K562 (cell line): ENCODE measurements at regions not wholly inside any gene's neighbourhood (a gene's known extent, or its start where the extent isn't known, plus 50 kb on each side); places are given as distances from the start of the nearest gene placed in this dataset.

Source experiments
- ATAC-seq: fragments of 200-7000 bp; cut with Tn5 transposase; 3 replicates; pipeline ENCODE4 v1.9.1; 2020; ENCODE audit warnings: moderate library complexity
- BruUV-seq: library from RNA; stranded (reverse); fragments of 400-500 nt; replicated peaks from 2 replicates; lab custom pipeline; 2021; lab: Mats Ljungman, UMichigan
- CTCF ChIA-PET: fragments of 300-600 bp; formaldehyde crosslinking; extraction: SDS; loops from one replicate; lab custom pipeline; 2021; ENCODE audit warnings: low intra/inter-chr PET ratio; lab: Yijun Ruan, JAX
- POLR2A ChIA-PET: fragments of 300-600, 350-650 bp; sonication (Branson Sonifier 250); formaldehyde crosslinking; extraction: SDS; loops from one replicate; lab custom pipeline; 2021; ENCODE audit warnings: antibody characterized with exemption, inconsistent platforms; lab: Yijun Ruan, JAX
- DNase-seq, 4 experiments: peaks; one replicate each; pipeline versions ENCODE4 v3.0.0 to v3.0.0-alpha.2; 2011 to 2018; ENCODE audit warnings: low spot score in 3 of 4, mixed read lengths in 3 of 4; ENCODE audit errors: extremely low read depth in 1 of 4
- FAIRE-seq: peaks from 2 replicates; lab custom pipeline; 2011; peaks lifted over from hg19 to GRCh38; lab: Jason Lieb, UNC
- H2AFZ ChIP-seq: 2 replicates; pipeline ENCODE4 v1.6.0; 2011; ENCODE audit warnings: low read depth, low read length, control low read depth, inconsistent platforms
- H3K27ac ChIP-seq: fragments of 200-600 bp; 3 replicates; pipeline ENCODE4 v1.8.0; 2011; ENCODE audit warnings: low read depth, mild to moderate bottlenecking, control low read depth, inconsistent platforms, low read length, moderate library complexity, mixed read lengths; ENCODE audit errors: extremely low read depth
- H3K27me3 ChIP-seq, 2 experiments: fragments of 300-600 bp in 1 of 2; 2 replicates in 1 of 2; 3 replicates in 1 of 2; pipeline versions ENCODE4 v1.6.0 to v1.8.0; 2011; ENCODE audit warnings: inconsistent platforms in 2 of 2, low read length in 2 of 2, mild to moderate bottlenecking in 1 of 2, mixed read lengths in 1 of 2, moderate library complexity in 1 of 2; ENCODE audit not compliant: control insufficient read depth in 2 of 2, insufficient read depth in 2 of 2
- H3K36me3 ChIP-seq: fragments of 300-600 bp; 3 replicates; pipeline ENCODE4 v1.8.0; 2011; ENCODE audit warnings: mild to moderate bottlenecking, low read length, inconsistent platforms; ENCODE audit not compliant: control insufficient read depth, insufficient read depth
- H3K4me1 ChIP-seq, 2 experiments: fragments of 200-600 bp in 1 of 2; replicated peaks in 1 of 2; 2 replicates in 1 of 2; 3 replicates in 1 of 2; pipeline versions ENCODE4 v1.5.1 to v1.8.0; 2011; ENCODE audit warnings: inconsistent platforms in 2 of 2, low read length in 2 of 2, mild to moderate bottlenecking in 1 of 2, mixed read lengths in 1 of 2, moderate library complexity in 1 of 2; ENCODE audit not compliant: control insufficient read depth in 2 of 2, insufficient read depth in 2 of 2
- H3K4me2 ChIP-seq: 2 replicates; pipeline ENCODE4 v1.6.1; 2011; ENCODE audit warnings: low read length, control low read depth, inconsistent platforms, mixed read lengths; ENCODE audit not compliant: insufficient read depth
- H3K4me3 ChIP-seq: fragments of 200-600 bp; sonication (generic), shearing (Covaris generic); 2 replicates; pipeline ENCODE4 v1.5.1; 2016; ENCODE audit warnings: control low read depth, inconsistent platforms
- H3K79me2 ChIP-seq: fragments of 200-600 bp; 3 replicates; pipeline ENCODE4 v1.8.0; 2011; ENCODE audit warnings: low read length, inconsistent platforms; ENCODE audit not compliant: control insufficient read depth, insufficient read depth
- H3K9ac ChIP-seq, 2 experiments: 2 replicates each; pipeline versions ENCODE4 v1.6.0 to v1.6.1; 2011; ENCODE audit warnings: low read depth in 2 of 2, low read length in 2 of 2, control low read depth in 1 of 2, inconsistent platforms in 1 of 2, mild to moderate bottlenecking in 1 of 2, mixed read lengths in 1 of 2; ENCODE audit not compliant: insufficient read depth in 1 of 2
- H3K9me1 ChIP-seq: one replicate; pipeline ENCODE4 v1.6.0; 2011; ENCODE audit warnings: inconsistent platforms, mild to moderate bottlenecking, low read length, moderate library complexity; ENCODE audit not compliant: control insufficient read depth, insufficient read depth
- H3K9me3 ChIP-seq: replicated peaks from 2 replicates; pipeline ENCODE4 v1.5.1; 2011; ENCODE audit warnings: low read depth, low read length, inconsistent platforms; ENCODE audit not compliant: control insufficient read depth, insufficient read depth
- H4K20me1 ChIP-seq: replicated peaks from 2 replicates; pipeline ENCODE4 v1.6.1; 2011; ENCODE audit warnings: low read length, inconsistent platforms, mixed read lengths; ENCODE audit not compliant: control insufficient read depth, insufficient read depth
- ATF1 ChIP-seq, 2 experiments: fragments of 450-650 bp in 1 of 2; IDR thresholded peaks; 2 replicates each; pipeline ENCODE4 v1.6.1; 2016; ENCODE audit warnings: missing compliant biosample characterization in 1 of 2, missing genetic modification characterization in 1 of 2
- DDX20 ChIP-seq: fragments of 450-650 bp; IDR thresholded peaks from 2 replicates; pipeline ENCODE4 v1.6.1; 2016; ENCODE audit warnings: missing genetic modification characterization, low read depth, mild to moderate bottlenecking, missing compliant biosample characterization, moderate library complexity
- HDAC3 ChIP-seq: fragments of 450-650 bp; IDR thresholded peaks from 2 replicates; pipeline ENCODE4 v1.6.1; 2018; ENCODE audit warnings: borderline replicate concordance, mild to moderate bottlenecking, moderate library complexity; ENCODE audit not compliant: partially characterized antibody
- HNRNPUL1 ChIP-seq: fragments of 200-400 bp; formaldehyde crosslinking; IDR thresholded peaks from 2 replicates; pipeline ENCODE4 v1.6.1; 2017; ENCODE audit warnings: low read length
- MAFK ChIP-seq: IDR thresholded peaks from 2 replicates; pipeline ENCODE4 v1.6.1; 2011; ENCODE audit warnings: low read length, improper control_type of control experiment
- MNT ChIP-seq, 2 experiments: fragments of 450-650 bp; conservative IDR thresholded peaks; 2 replicates each; pipeline ENCODE4 v1.6.1; 2017; ENCODE audit warnings: mild to moderate bottlenecking in 2 of 2, moderate library complexity in 2 of 2
- NCOR1 ChIP-seq: fragments of 450-650 bp; IDR thresholded peaks from 2 replicates; pipeline ENCODE4 v1.6.1; 2016; ENCODE audit warnings: mild to moderate bottlenecking, moderate library complexity
- NFYB ChIP-seq: IDR thresholded peaks from 2 replicates; pipeline ENCODE4 v1.6.1; 2011; ENCODE audit warnings: mild to moderate bottlenecking, moderate library complexity; ENCODE audit not compliant: insufficient read length; ENCODE audit errors: extremely low read depth
- POLR3A ChIP-seq: IDR thresholded peaks from 2 replicates; pipeline ENCODE4 v1.6.1; 2011; ENCODE audit warnings: borderline replicate concordance, mild to moderate bottlenecking, moderate library complexity; ENCODE audit not compliant: insufficient read length, insufficient read depth; ENCODE audit errors: extremely low read depth
- SAP30 ChIP-seq: fragments of 200-600 bp; sonication (generic); IDR thresholded peaks from 2 replicates; pipeline ENCODE4 v1.6.1; 2012; ENCODE audit warnings: borderline replicate concordance, low read depth, mild to moderate bottlenecking, moderate library complexity, low read length, control low read depth, inconsistent platforms; ENCODE audit not compliant: insufficient read depth, poor library complexity, severe bottlenecking
- ZNF146 ChIP-seq: IDR thresholded peaks from one replicate; pipeline ENCODE4 v1.6.1; 2018; ENCODE audit warnings: missing compliant biosample characterization; ENCODE audit not compliant: unreplicated experiment
- ZNF3 ChIP-seq: fragments of 250-450 bp; sonication (Bioruptor Pico); IDR thresholded peaks from 2 replicates; pipeline ENCODE4 v1.5.0; 2021; ENCODE audit warnings: mild to moderate bottlenecking, moderate library complexity
- ZNF431 ChIP-seq: sonication (generic); formaldehyde crosslinking; IDR thresholded peaks from 2 replicates; pipeline ENCODE4 v1.8.0; 2022; ENCODE audit warnings: mild to moderate bottlenecking, missing genetic modification reagents
- ZNF436 ChIP-seq: fragments of 250-450, 450-650 bp; sonication (Bioruptor Pico); formaldehyde crosslinking; IDR thresholded peaks from 2 replicates; pipeline ENCODE4 v1.7.0; 2020; ENCODE audit warnings: mild to moderate bottlenecking
- ZNF717 ChIP-seq: fragments of 250-450 bp; sonication (Bioruptor Pico); IDR thresholded peaks from 2 replicates; pipeline ENCODE4 v1.5.0; 2021
- WGBS: fragments of 100-300 bp; shearing (Covaris generic); methylation state at CpG from one replicate; pipeline ENCODE4 v1.1.6; 2016; ENCODE audit warnings: low coverage, mixed read lengths; ENCODE audit not compliant: insufficient coverage; ENCODE audit errors: missing lambda C conversion rate; 5-methylcytosine and 5-hydroxymethylcytosine counted together
- in situ Hi-C: fragments of 300-500 bp; cut with MboI; formaldehyde crosslinking; loops from 4 replicates; pipeline ENCODE4 v1.15.0; 2018; ENCODE audit warnings: inconsistent platforms, mixed read lengths
- intact Hi-C: fragments of 100-400 bp; cut with micrococcal nuclease; formaldehyde crosslinking; loops from 2 replicates; pipeline ENCODE4 v1.14.2; 2022
- TF ChIP-seq, protein P1 (sequence below): sonication (generic); formaldehyde crosslinking; IDR thresholded peaks from 2 replicates; pipeline ENCODE4 v1.8.1; 2022; ENCODE audit warnings: missing genetic modification reagents
- TF ChIP-seq, protein P2 (sequence below): sonication (generic); formaldehyde crosslinking; IDR thresholded peaks from 2 replicates; pipeline ENCODE4 v1.8.1; 2022; ENCODE audit warnings: missing genetic modification reagents

DNA sequence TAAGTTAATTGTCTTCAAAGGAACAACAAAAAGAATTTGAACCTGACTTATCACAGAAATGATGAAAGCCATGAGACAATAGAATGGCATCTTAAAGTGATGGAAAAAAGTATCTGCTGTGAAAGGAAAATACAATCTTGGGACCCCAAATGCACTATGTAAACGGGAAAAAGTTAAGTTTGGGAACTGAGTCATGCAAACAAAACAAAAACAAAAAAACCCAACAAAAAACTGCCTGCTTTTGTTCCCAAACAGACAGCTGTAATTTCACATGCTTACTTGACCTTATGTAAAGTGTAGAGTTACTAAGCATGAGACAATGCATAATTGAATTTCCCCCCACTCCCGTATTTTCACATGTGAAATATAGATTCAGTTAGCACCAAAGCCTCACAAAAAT lies 122.1 kb upstream of the RBMS1 start:
- WGBS, result 0% methylated on average over 2 of the region's 2 CpGs
- Histone ChIP-seq H3K9ac (no peak overlapping the region), H3K4me1 (no peaks in the 10 kb centered on the region), H3K36me3 (no peaks in the 10 kb centered on the region), H3K79me2 (no peaks in the 10 kb centered on the region), H3K9me3 (no peaks in the 10 kb centered on the region), H4K20me1 (no peaks in the 10 kb centered on the region), H3K9me1 (no peaks in the 10 kb centered on the region), H3K4me2 (no peak overlapping the region), H3K4me3 (no peak overlapping the region), H2AFZ (no peak overlapping the region), H3K27me3 (no peaks in the 10 kb centered on the region), H3K27ac (no peak overlapping the region)
- in situ Hi-C loops (no loop called here), intact Hi-C loops (no loop called here)
- TF ChIP-seq HDAC3 (no peak), ZNF431 (CRISPR knock-in tag) (no peak), NFYB (no peak), ZNF436 (CRISPR knock-in tag) (no peak), ZNF717 (CRISPR knock-in tag) (no peak), MAFK (no peak), MNT (conservative IDR thresholded peaks at IDR 0.05) (no peak), SAP30 (no peak), NCOR1 (no peak), ATF1 (CRISPR knock-in tag; IDR thresholded peaks at IDR 0.05) (no peak), ATF1 (tag; IDR thresholded peaks at IDR 0.05) (no peak), POLR3A (no peak), HNRNPUL1 (no peak), ZNF3 (CRISPR knock-in tag) (no peak), DDX20 (no peak), ZNF146 (no peak)
- TF ChIP-seq, protein P1, sequence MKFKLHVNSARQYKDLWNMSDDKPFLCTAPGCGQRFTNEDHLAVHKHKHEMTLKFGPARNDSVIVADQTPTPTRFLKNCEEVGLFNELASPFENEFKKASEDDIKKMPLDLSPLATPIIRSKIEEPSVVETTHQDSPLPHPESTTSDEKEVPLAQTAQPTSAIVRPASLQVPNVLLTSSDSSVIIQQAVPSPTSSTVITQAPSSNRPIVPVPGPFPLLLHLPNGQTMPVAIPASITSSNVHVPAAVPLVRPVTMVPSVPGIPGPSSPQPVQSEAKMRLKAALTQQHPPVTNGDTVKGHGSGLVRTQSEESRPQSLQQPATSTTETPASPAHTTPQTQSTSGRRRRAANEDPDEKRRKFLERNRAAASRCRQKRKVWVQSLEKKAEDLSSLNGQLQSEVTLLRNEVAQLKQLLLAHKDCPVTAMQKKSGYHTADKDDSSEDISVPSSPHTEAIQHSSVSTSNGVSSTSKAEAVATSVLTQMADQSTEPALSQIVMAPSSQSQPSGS (CRISPR knock-in tag), result no peak
- TF ChIP-seq, protein P2, sequence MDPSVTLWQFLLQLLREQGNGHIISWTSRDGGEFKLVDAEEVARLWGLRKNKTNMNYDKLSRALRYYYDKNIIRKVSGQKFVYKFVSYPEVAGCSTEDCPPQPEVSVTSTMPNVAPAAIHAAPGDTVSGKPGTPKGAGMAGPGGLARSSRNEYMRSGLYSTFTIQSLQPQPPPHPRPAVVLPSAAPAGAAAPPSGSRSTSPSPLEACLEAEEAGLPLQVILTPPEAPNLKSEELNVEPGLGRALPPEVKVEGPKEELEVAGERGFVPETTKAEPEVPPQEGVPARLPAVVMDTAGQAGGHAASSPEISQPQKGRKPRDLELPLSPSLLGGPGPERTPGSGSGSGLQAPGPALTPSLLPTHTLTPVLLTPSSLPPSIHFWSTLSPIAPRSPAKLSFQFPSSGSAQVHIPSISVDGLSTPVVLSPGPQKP, result no peak
- ChIA-PET POLR2A (no interaction called here), CTCF (no interaction called here)
- FAIRE-seq, result no peak
- no peak for ATAC-seq
- no TSS peak for BruUV-seq
- DNase-seq, result no peak
